ENCODE measurements at regions not wholly inside any gene's neighbourhood (a gene's known extent, or its start where the extent isn't known, plus 50 kb on each side); places are given as distances from the start of the nearest gene placed in this dataset.

GRCh38 chr6:126427713-126428112, 87.8 kb downstream of the CENPW start:
- TF ChIP-seq, protein P1, sequence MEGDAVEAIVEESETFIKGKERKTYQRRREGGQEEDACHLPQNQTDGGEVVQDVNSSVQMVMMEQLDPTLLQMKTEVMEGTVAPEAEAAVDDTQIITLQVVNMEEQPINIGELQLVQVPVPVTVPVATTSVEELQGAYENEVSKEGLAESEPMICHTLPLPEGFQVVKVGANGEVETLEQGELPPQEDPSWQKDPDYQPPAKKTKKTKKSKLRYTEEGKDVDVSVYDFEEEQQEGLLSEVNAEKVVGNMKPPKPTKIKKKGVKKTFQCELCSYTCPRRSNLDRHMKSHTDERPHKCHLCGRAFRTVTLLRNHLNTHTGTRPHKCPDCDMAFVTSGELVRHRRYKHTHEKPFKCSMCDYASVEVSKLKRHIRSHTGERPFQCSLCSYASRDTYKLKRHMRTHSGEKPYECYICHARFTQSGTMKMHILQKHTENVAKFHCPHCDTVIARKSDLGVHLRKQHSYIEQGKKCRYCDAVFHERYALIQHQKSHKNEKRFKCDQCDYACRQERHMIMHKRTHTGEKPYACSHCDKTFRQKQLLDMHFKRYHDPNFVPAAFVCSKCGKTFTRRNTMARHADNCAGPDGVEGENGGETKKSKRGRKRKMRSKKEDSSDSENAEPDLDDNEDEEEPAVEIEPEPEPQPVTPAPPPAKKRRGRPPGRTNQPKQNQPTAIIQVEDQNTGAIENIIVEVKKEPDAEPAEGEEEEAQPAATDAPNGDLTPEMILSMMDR (conservative IDR thresholded peaks at IDR 0.05; ENCODE audit: low read depth, low read length) = no peak
- no peak for TF ChIP-seq EZH2 (IDR thresholded peaks at IDR 0.05; ENCODE audit: low read length, unreplicated experiment)
- no peak for TF ChIP-seq EZH2phosphoT487 (IDR thresholded peaks at IDR 0.05; ENCODE audit: borderline replicate concordance, low read length)
